ENCODE measurements at regions not wholly inside any gene's neighbourhood (a gene's known extent, or its start where the extent isn't known, plus 50 kb on each side); places are given as distances from the start of the nearest gene placed in this dataset.
A peak's percentile ranks its signal among the peaks of the same experiment; 100 is the strongest.

GRCh38 chr4:180642732-180643131, 1600.5 kb upstream of the TENM3 start:
- no peak for DNase-seq (ENCODE audit: low spot score)

DNA sequence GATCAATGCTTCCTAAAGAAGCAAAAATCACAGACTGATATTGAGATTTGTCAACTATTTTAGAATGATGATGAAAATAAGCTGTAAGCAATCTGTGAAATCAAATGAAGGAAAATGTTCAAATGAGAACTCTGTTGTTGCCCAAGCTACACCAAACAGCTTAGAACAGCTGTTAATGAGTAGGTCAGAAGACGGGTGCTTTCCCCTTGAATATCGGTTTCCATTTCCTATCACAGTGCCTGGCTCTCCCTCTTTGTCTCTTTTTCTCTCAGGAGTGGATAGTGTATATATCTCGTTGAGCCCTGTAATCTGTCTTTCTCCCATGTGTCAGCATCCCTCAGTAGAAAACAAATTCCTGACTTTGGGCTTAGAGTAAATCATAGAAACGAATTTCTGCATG, 1592.9 kb upstream of the TENM3 start:
- no peak for DNase-seq (ENCODE audit: low spot score)

- DNase-seq (ENCODE audit: low spot score) = no peak
Observed at GRCh38 chr4:180652533-180652932, 1590.7 kb upstream of the TENM3 start.

DNA sequence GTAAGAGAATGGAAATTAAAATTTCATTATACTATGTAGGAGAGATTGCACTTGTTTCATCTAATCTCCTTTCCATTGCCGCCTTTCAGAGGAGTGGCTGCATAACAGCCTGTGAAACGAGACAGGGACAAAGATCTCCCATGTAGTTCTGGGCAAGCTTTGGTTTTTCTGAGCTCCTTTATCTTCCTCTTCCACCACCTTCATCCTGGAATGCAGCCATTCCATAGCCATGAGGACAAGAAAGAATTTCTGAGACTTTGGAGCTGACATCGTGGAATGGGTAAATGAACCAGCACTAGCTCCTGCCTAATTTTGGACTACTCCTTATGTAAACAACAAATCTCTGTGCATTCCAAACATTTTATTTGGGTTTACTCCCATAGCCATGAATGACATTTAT, 1587.3 kb upstream of the TENM3 start:
- DNase-seq (ENCODE audit: low spot score) = no peak

GRCh38 chr4:180657881-180658280, 1585.3 kb upstream of the TENM3 start:
- no peak for DNase-seq (ENCODE audit: low spot score)

DNA sequence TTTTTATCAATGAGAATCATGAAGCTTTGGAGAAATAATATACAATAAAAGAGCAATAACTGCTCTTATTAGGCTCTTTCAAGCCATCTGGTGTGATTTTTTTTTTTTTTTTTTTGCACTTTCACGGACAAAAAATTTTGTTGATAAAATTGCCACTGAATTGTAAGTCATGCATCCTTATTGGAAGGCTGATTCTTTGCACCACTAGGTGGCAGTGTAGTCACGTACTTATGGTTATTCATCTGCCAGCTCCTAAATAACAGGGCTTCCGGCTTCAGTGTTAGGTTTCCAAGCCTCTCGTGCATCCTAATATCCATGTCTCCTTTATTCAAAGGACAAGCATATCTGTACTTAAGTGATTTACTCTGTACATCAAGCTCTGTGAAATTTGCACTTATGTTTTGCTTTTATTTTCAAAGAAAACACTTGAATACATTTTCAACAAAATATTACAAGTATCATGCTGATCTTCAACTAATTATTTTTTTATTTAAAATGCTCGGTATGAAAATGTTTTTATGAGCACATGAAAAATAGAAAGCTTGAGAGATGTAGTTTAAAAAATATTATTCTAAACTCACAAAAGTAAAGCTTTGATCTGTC, 1578.3 kb upstream of the TENM3 start:
- peak; percentile 29 for DNase-seq (ENCODE audit: low spot score)

GRCh38 chr4:180665481-180665880, 1577.7 kb upstream of the TENM3 start:
- DNase-seq (ENCODE audit: low spot score) = no peak

DNA sequence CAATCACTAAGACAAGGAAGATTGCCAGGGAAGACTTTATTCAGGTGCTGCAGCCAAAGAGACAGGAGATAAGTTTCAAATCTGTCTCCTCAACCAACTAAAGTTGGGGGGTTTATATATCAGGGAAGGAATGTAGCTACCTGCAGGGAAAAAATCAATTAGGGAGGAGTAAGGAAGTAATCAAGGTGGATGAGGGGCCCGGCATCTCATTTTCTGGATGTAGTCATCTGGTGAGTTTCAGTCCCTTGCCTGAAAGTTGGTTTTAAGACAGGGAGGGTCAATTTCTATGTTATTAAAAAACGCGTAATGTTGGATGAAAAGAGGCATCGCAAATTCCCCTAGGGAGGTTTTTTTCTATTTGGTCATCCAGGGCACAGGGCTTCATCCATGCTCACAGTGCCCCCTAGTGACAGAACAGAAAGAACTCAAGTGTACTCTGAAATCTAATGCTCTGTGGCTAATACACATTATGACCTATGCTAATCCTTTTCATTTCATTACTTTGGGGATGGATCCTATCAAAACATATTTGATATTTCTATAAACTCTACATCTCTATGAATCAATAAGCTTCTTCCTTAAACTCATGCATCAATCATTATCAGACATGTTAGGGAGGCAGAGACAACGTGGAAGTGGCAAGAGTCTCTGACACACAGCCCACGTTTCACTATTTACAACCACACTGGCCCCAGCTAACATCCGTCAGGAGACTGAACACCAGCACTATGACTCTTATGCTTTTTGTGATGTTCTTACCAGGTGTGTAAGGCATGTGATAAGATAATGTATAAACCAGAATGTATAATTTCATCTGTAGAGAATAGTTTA, 1577.0 kb upstream of the TENM3 start:
- no peak for DNase-seq (ENCODE audit: low spot score)

DNA sequence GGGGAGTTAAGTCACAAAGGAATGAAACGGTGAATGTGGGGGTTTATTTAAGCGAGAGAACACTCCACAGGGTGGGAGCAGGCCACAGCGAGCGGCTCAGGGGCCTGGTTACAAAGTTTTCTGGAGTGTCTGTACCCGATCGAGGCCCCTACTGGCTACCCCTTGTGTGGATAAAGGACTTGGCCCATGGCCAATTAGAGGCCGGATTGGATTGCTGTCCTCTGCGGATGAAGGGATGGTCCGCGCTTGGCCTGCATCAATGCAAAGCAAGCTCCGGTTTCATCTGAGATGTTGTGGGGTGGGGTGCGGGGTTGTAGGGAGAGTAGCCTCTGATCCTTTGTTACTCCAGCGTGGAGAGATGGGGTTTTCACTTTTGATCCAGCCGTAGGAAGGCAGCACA, 1574.5 kb upstream of the TENM3 start:
- no peak for DNase-seq (ENCODE audit: low spot score)

DNA sequence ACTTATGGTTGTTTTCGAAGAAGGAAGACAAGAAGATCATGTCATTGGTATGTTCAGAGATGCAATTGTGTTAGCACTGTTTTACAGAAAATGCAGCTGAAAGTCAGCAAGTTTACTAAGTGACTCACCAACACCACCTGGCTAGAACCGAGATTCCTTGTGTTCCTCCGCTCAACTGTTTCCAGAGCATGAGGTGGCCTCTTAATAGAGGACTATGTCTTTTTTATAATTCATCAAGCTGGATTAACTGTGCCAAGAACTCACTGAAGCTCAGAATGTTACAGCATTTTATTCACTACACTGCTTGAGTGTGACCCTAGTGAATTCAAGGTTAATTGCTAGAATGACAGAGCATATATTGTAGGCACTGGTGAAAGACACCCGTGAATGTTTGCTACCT, 1573.5 kb upstream of the TENM3 start:
- DNase-seq (ENCODE audit: low spot score) = no peak

GRCh38 chr4:180674619-180675358, 1568.4 kb upstream of the TENM3 start:
- no peak for DNase-seq (ENCODE audit: low spot score)

DNA sequence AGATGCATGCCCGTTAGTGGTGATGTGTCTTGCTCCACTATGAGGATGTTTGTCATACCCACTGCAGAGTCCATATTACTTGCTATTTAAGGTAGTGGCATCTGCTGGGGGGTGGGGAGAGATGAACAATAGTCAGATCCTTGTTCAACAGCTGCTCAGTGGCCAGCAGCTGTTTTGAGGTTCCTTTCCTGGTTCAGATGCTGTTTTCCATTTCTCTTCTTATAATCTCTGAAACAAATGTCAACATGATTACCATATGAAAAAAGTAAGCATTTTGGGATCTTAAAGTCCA, 1567.9 kb upstream of the TENM3 start:
- DNase-seq (ENCODE audit: low spot score) = no peak

GRCh38 chr4:180680305-180680704, 1562.9 kb upstream of the TENM3 start:
- DNase-seq (ENCODE audit: low spot score) = no peak

DNA sequence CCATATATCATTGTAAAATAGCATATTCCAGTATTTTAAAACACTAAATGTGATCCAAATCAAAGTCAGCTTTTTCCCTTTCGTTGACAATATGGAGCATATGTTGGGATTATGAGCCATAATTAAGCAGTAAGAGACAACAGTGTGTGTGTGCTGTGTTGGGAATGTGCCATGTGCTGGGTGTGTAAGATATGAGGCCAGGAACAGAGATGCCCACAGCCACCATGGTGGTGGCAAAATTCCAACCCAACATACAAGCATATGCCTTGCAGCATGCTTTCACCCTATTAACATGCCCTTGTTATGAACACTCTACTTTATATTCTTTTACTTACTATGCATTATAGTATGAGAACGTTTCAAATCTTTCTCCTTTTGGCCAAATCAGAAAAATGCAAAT, 1560.4 kb upstream of the TENM3 start:
- DNase-seq (ENCODE audit: low spot score) = no peak

DNA sequence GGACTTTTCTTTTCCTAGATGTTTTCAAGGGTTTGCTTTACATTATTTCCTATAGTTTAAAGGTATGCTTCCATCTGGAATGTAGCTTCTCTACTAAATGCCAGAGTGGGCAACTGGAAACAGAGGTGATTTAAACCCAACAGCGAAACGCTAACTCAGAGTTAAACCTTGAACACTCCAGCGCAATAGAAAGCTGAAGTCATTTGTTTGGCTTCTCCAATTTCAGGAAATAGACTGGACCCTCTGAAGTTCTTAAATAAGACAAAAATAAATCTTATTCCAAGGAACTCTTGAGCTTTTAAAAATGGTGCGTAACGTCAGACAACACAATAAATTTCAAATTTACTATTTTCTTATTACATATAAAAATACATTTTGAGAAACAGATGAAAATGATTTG, 1560.0 kb upstream of the TENM3 start:
- DNase-seq (ENCODE audit: low spot score) = no peak

DNA sequence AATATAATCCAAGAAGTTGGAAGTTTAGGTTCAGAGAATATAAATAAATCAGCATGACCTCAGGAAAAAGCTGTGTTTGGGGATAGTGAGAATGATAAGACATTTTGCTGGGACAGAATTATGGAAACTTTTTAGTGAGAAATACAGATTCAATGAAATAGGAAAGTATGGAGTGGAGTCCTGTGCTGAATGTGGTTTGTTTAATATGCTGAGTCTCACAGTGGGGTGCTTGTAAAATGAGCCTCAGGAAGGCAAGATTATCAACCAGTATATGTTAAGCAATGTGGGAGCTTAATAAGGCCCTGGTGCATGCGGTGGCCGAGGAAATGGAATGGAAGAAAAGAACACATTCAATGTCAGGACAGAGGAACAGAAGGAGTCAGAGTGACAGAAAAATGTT, 1554.7 kb upstream of the TENM3 start:
- no peak for DNase-seq (ENCODE audit: low spot score)

- no peak for DNase-seq (ENCODE audit: low spot score)
Observed at GRCh38 chr4:180694875-180695274, 1548.3 kb upstream of the TENM3 start.

- DNase-seq (ENCODE audit: low spot score) = no peak
Observed at GRCh38 chr4:180695851-180696250, 1547.4 kb upstream of the TENM3 start.

DNA sequence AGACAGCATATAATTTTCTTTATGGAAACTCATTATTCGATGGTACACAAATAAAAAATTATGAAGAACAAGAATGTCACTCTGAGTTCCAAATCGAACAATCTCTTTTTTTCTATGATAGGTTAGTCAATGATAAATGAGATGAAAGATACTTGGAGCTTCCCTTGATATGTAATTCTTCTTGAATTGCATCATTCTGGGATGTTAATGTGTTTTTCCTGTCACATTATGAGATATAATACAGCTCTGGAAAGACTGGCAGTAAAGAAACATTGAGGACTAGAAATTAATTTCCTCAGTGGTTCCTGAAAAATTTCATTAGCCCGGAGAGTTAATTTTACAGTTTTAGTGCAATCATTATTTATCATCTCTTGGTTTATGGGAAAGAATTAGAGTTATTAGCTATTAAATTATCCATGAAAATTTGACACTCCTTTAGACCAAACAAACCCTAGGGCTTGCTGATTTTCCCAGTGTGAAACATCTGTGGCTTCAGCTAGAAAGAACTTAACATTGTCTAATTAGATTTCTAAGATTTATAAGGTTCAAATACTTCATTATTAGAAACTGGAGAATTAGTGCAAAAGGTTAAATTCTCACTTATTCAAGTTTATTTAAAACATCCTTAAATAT, 1546.6 kb upstream of the TENM3 start:
- no peak for DNase-seq (ENCODE audit: low spot score)

GRCh38 chr4:180698550-180699195, 1544.5 kb upstream of the TENM3 start:
- DNase-seq (ENCODE audit: low spot score) = no peak

DNA sequence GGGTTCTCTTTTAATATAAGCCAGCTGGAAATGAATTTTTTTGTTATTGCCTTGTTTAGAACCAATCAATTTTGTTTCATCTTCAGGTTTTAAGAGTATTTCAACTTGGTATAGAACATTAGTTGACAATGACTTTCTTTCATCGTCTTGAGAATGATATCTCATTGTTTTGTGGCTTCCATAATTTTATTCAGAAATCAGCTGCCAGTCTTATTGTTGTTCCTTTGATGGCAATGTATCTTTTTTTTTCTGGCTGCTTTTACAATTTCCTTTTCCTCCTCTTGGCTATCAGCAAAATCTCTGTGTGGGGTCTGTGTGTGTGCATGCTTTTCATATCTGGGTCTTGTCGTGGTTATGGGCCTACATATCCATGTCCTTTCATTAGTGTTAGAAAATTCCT, 1536.4 kb upstream of the TENM3 start:
- DNase-seq (ENCODE audit: low spot score) = no peak

DNA sequence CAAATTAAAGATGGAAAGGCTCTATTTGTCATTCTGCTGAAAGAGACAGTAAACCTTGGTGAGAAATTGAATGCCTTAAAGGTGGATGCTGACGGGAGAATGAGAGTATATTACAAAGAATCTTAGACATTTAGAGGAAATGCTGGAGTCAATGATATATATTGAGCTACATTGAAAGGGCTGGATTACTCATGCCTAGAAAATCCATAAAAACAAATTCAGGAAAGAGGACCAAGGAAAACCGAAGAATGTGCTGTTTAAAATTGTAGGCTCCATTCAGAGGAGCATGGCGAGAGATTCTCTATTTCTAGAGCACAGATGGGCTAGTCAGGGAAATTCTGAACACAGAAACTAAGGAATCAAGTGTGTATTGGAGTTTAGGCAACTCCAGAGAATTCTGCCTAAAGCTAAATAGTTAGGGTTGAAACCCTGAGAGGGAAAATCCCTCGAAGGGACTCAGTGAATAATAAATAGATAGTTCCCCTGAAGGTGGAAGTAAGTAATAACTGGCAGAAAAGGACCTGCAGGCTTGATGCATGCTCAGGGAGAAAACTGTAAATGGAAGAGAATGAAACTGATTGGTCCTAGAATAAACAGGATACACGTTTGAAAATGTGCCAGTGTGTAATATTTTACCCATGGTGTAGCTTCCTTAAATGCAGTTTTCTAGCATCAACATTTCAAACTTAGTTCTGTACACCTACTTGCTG, 1532.4 kb upstream of the TENM3 start:
- DNase-seq (ENCODE audit: low spot score) = no peak
